A673 (cell line): ENCODE measurements at regions not wholly inside any gene's neighbourhood (a gene's known extent, or its start where the extent isn't known, plus 50 kb on each side); places are given as distances from the start of the nearest gene placed in this dataset.

Experiments
- CTCF ChIP-seq: fragments of 300-800, 200-600 bp; sonication (generic); conservative IDR thresholded peaks from 2 replicates; pipeline ENCODE4 v1.5.1; 2017; ENCODE audit warnings: low read depth, mild to moderate bottlenecking, antibody characterized with exemption, low read length, moderate library complexity, mixed read lengths
- EZH2 ChIP-seq: fragments of 200-600 bp; sonication (generic); IDR thresholded peaks from 2 replicates; pipeline ENCODE4 v1.6.1; 2017; ENCODE audit warnings: borderline replicate concordance, low read depth, mild to moderate bottlenecking, mixed read lengths, antibody characterized with exemption, low read length; ENCODE audit not compliant: poor library complexity, severe bottlenecking

- TF ChIP-seq CTCF (no peak), EZH2 (no peak)
These were observed 180.3 kb downstream of the TFCP2L1 start for GRCh38 chr2:121104721-121105141.
